Stomach (tissue), 8 donors: ENCODE measurements at regions not wholly inside any gene's neighbourhood (a gene's known extent, or its start where the extent isn't known, plus 50 kb on each side); places are given as distances from the start of the nearest gene placed in this dataset.

Experiments
- DNase-seq, 2 donors: peaks; one replicate each; pipeline versions ENCODE4 v3.0.0 to v3.0.0-alpha.2; 2013 to 2019
- H3K27ac ChIP-seq, 5 donors: fragments of 200-600 bp in 4 of 5; sonication (generic) in 4 of 5; one replicate each; pipeline ENCODE4 v1.5.1; 2013 to 2019; ENCODE audit warnings: mild to moderate bottlenecking in 1 of 5, moderate library complexity in 1 of 5
- H3K27me3 ChIP-seq, 3 donors: fragments of 200-600 bp; sonication (generic); one replicate each; pipeline ENCODE4 v1.5.1; 2017 to 2019; ENCODE audit warnings: mixed run types in 1 of 3
- H3K36me3 ChIP-seq, 4 donors: fragments of 200-600 bp; sonication (generic); 1 replicate in 3 of 4; 2 replicates in 1 of 4; pipeline ENCODE4 v1.5.1; 2016 to 2019
- H3K4me1 ChIP-seq, 4 donors: fragments of 200-600 bp; sonication (generic); one replicate each; pipeline ENCODE4 v1.5.1; 2016 to 2019
- H3K4me3 ChIP-seq, 4 donors: fragments of 200-600 bp; sonication (generic) in 3 of 4; one replicate each; pipeline ENCODE4 v1.5.1; 2016 to 2019; ENCODE audit warnings: mild to moderate bottlenecking in 1 of 4
- H3K9me3 ChIP-seq, 4 donors: fragments of 200-600 bp; sonication (generic); one replicate each; pipeline ENCODE4 v1.5.1; 2016 to 2019
- CTCF ChIP-seq, 7 experiments: fragments of 450-650 bp in 4 of 7; fragments of 200-600 bp in 3 of 7; sonication (generic) in 3 of 7; IDR thresholded peaks; one replicate each; pipeline ENCODE4 v1.5.1; 2016 to 2019; ENCODE audit warnings: antibody characterized with exemption in 7 of 7, control low read depth in 2 of 7, mild to moderate bottlenecking in 1 of 7
- EP300 ChIP-seq: sonication (generic); formaldehyde crosslinking; IDR thresholded peaks from one replicate; pipeline ENCODE4 v1.6.1; 2017; ENCODE audit warnings: antibody characterized with exemption
- POLR2A ChIP-seq, 4 donors: fragments of 450-650 bp; IDR thresholded peaks; one replicate each; pipeline ENCODE4 v1.6.1; 2016; ENCODE audit warnings: antibody characterized with exemption in 4 of 4, control low read depth in 2 of 4, mild to moderate bottlenecking in 1 of 4, moderate library complexity in 1 of 4
- POLR2AphosphoS5 ChIP-seq, 3 donors: sonication (generic); formaldehyde crosslinking; IDR thresholded peaks; one replicate each; pipeline ENCODE4 v1.6.1; 2016; ENCODE audit warnings: antibody characterized with exemption in 3 of 3
- WGBS, 5 donors: extraction: QIAGEN DNeasy Blood & Tissue Kit in 3 of 5; methylation state at CpG; one replicate each; pipeline versions ENCODE4 v1.1.5 to v1.1.7; 2013 to 2018; 5-methylcytosine and 5-hydroxymethylcytosine counted together
- intact Hi-C: fragments of 100-400 bp; cut with DNase I; formaldehyde crosslinking; loops from one replicate; pipeline ENCODE4 v1.15.1; 2023; ENCODE audit warnings: low total_unique reads
- donor health status: healthy with polysubstance abuse.
- donor health status: Bipolar disorder and iron deficiency.
- donor health status: healthy.

GRCh38 chr13:105598529-105598928, 936.9 kb downstream of the EFNB2 start:
- Histone ChIP-seq H3K27me3 (no peaks in the 10 kb centered on the region), H3K27ac (no peak overlapping the region), H3K36me3 (no peaks in the 10 kb centered on the region), H3K4me3 (no peak overlapping the region), H3K4me1 (no peaks in the 10 kb centered on the region), H3K9me3 (no peaks in the 10 kb centered on the region)
- TF ChIP-seq CTCF (IDR thresholded peaks at IDR 0.05) = no peak
- no peak for TF ChIP-seq POLR2AphosphoS5 (IDR thresholded peaks at IDR 0.05)
- TF ChIP-seq POLR2A (IDR thresholded peaks at IDR 0.05) = no peak
- no peak for TF ChIP-seq EP300
- 67 to 82% (median 80%) methylated on average over 2 of the region's 2 CpGs for WGBS, 5 donors
- intact Hi-C loops = no loop called here
- no peak for DNase-seq

DNA sequence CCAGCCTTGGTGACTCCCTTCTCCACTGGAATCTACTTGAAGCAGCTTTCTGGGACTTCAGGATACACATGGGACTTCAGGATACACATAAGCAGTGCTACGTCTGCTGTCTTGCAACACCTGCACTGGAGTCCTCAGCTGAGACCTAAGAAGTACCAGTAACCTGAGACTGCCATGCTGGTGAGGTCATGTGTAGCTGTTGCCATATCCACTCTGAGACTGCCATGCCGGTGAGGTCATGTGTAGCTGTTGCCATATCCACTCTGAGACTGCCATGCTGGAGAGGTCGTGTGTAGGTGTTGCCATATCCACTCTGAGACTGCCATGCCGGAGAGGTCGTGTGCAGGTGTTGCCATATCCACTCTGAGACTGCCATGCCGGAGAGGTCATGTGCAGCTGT, 937.9 kb downstream of the EFNB2 start:
- intact Hi-C loops = no loop called here
- no peak for DNase-seq
- no peak for TF ChIP-seq CTCF (IDR thresholded peaks at IDR 0.05)
- no peak for TF ChIP-seq POLR2AphosphoS5 (IDR thresholded peaks at IDR 0.05)
- TF ChIP-seq EP300 = no peak
- no peak for TF ChIP-seq POLR2A (IDR thresholded peaks at IDR 0.05)
- no peaks in the 10 kb centered on the region for H3K27me3 ChIP-seq
- H3K27ac ChIP-seq = no peak overlapping the region
- 79 to 93% (median 87%) methylated on average over 2 to 6 of the region's 6 CpGs for WGBS, 5 donors
- no peaks in the 10 kb centered on the region for H3K9me3 ChIP-seq
- H3K36me3 ChIP-seq = no peaks in the 10 kb centered on the region
- no peak overlapping the region for H3K4me3 ChIP-seq
- H3K4me1 ChIP-seq = no peaks in the 10 kb centered on the region

DNA sequence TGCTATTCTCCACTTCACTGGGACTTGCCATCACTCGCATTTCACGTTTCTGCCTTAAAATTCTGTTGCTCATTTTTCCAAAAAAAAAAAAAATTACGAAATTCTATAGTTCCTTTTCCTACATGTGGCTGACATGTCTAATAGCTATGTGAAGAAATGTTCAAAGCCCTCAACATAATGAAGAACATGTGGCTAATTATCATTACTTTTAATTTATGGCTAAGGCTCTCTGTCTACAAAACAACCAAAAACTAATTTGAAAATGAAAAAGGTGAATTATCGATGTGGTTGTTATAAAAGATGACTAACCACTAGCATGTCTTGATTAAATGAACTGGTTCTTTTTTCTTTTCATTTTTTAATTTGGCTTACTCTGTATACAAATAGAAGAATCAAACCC, 940.0 kb downstream of the EFNB2 start:
- intact Hi-C loops = no loop called here
- 84 to 93% (median 88%) methylated on average over 4 of the region's 4 CpGs for WGBS, 5 donors
- H3K4me1 ChIP-seq = no peaks in the 10 kb centered on the region
- TF ChIP-seq CTCF (IDR thresholded peaks at IDR 0.05) = no peak
- TF ChIP-seq EP300 = no peak
- no peak for DNase-seq
- H3K4me3 ChIP-seq = no peak overlapping the region
- H3K36me3 ChIP-seq = no peaks in the 10 kb centered on the region
- H3K27me3 ChIP-seq = no peaks in the 10 kb centered on the region
- H3K9me3 ChIP-seq = no peaks in the 10 kb centered on the region
- no peak overlapping the region for H3K27ac ChIP-seq

DNA sequence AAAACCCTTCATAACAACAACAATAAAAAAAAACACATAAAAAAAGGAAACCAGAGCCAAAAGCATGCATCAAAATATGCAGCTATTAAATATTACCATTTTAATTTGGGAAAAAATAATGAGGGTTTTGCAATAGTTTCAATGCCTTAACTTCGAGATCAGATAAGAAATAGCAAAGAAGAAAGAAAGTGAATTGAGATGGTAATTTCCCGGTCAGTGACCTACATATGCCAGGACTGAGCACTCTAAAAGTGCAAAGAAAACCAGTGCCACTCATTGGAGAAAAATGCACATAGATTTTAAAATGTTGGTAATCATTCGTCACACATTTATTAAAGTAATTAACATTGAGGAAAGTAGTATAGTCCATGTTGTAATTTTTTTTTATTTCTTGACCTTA, 944.2 kb downstream of the EFNB2 start:
- Histone ChIP-seq H3K27ac (no peak overlapping the region), H3K27me3 (no peaks in the 10 kb centered on the region), H3K4me3 (no peak overlapping the region), H3K9me3 (no peaks in the 10 kb centered on the region), H3K36me3 (no peaks in the 10 kb centered on the region), H3K4me1 (no peaks in the 10 kb centered on the region)
- WGBS, 5 donors = 80 to 90% (median 85%) methylated on average over 3 of the region's 3 CpGs
- no peak for DNase-seq
- intact Hi-C loops = no loop called here
- TF ChIP-seq POLR2A (IDR thresholded peaks at IDR 0.05) (no peak), CTCF (IDR thresholded peaks at IDR 0.05) (no peak), POLR2AphosphoS5 (IDR thresholded peaks at IDR 0.05) (no peak), EP300 (no peak)

GRCh38 chr13:105587786-105588185, 947.7 kb downstream of the EFNB2 start:
- Histone ChIP-seq H3K4me1 (no peaks in the 10 kb centered on the region), H3K4me3 (no peak overlapping the region), H3K27ac (no peak overlapping the region), H3K27me3 (no peaks in the 10 kb centered on the region), H3K9me3 (no peaks in the 10 kb centered on the region), H3K36me3 (no peaks in the 10 kb centered on the region)
- DNase-seq = no peak
- no peak for TF ChIP-seq POLR2AphosphoS5 (IDR thresholded peaks at IDR 0.05)
- 67 to 82% (median 69%) methylated on average over 7 of the region's 7 CpGs for WGBS, 5 donors
- intact Hi-C loops = no loop called here
